ENCODE measurements at regions not wholly inside any gene's neighbourhood (a gene's known extent, or its start where the extent isn't known, plus 50 kb on each side); places are given as distances from the start of the nearest gene placed in this dataset.
A peak's percentile ranks its signal among the peaks of the same experiment; 100 is the strongest.

- intact Hi-C loops (cut with DNase I), result no loop called here
- Histone ChIP-seq H3K27me3 (no peaks in the 10 kb centered on the region), H3K9me3 (replicated peaks in 1 of 3) (no peaks in the 10 kb centered on the region), H3K4me1 (replicated peaks in 1 of 2) (no peaks in the 10 kb centered on the region), H3K36me3 (replicated peaks in 1 of 2) (no peaks in the 10 kb centered on the region), H3K27ac (no peak overlapping the region), H3K4me3 (no peak overlapping the region)
- 64 to 75% (median 70%) methylated on average over 5 of the region's 5 CpGs for WGBS, 4 donors
- no peak for DNase-seq
- no peak for TF ChIP-seq POLR2A (IDR thresholded peaks at IDR 0.05)
- no peak for TF ChIP-seq CTCF (IDR thresholded peaks at IDR 0.05)
Observed at GRCh38 chr15:72979791-72980190, 72.5 kb upstream of the NEO1 start.

GRCh38 chr15:72979308-72979707 lies 73.0 kb upstream of the NEO1 start:
- WGBS, 4 donors, result 57 to 73% (median 64%) methylated on average over 4 to 5 of the region's 5 CpGs
- intact Hi-C loops (cut with DNase I), result no loop called here
- Histone ChIP-seq H3K27me3 (no peaks in the 10 kb centered on the region), H3K36me3 (replicated peaks in 1 of 2) (no peaks in the 10 kb centered on the region), H3K27ac (no peak overlapping the region), H3K9me3 (replicated peaks in 1 of 3) (no peaks in the 10 kb centered on the region), H3K4me1 (replicated peaks in 1 of 2) (no peaks in the 10 kb centered on the region), H3K4me3 (no peak overlapping the region)
- no peak for DNase-seq
- TF ChIP-seq CTCF (IDR thresholded peaks at IDR 0.05) (no peak), POLR2A (IDR thresholded peaks at IDR 0.05) (no peak)

GRCh38 chr15:72978223-72978622 lies 74.0 kb upstream of the NEO1 start:
- no peak for DNase-seq
- WGBS, 4 donors, result 76 to 86% (median 82%) methylated on average over 5 of the region's 5 CpGs
- TF ChIP-seq POLR2A (IDR thresholded peaks at IDR 0.05) (no peak), CTCF (IDR thresholded peaks at IDR 0.05) (no peak)

GRCh38 chr15:72972362-72972761 lies 79.9 kb upstream of the NEO1 start:
- 56 to 64% (median 60%) methylated on average over 3 of the region's 3 CpGs for WGBS, 4 donors
- Histone ChIP-seq H3K27me3 (peaks cover 4% of the 10 kb centered on the region), H3K27ac (peak overlapping the region in 1 of 5 donors; percentile 48), H3K4me3 (peak overlapping the region in 1 of 4 donors; percentile 6), H3K4me1 (replicated peaks in 1 of 2) (no peaks in the 10 kb centered on the region), H3K36me3 (replicated peaks in 1 of 2) (no peaks in the 10 kb centered on the region), H3K9me3 (replicated peaks in 1 of 3) (no peaks in the 10 kb centered on the region)
- TF ChIP-seq POLR2A (IDR thresholded peaks at IDR 0.05) (no peak), CTCF (IDR thresholded peaks at IDR 0.05) (no peak)
- intact Hi-C loops (cut with DNase I), result no loop called here
- DNase-seq, result no peak

More at GRCh38 chr15:72978223-72978622, 74.0 kb upstream of the NEO1 start:
- H3K27ac ChIP-seq, result no peak overlapping the region
- H3K36me3 ChIP-seq (replicated peaks in 1 of 2), result no peaks in the 10 kb centered on the region
- no peaks in the 10 kb centered on the region for H3K4me1 ChIP-seq (replicated peaks in 1 of 2)
- H3K4me3 ChIP-seq, result no peak overlapping the region
- no peaks in the 10 kb centered on the region for H3K27me3 ChIP-seq
- intact Hi-C loops (cut with DNase I), result no loop called here
- H3K9me3 ChIP-seq (replicated peaks in 1 of 3), result no peaks in the 10 kb centered on the region
